ENCODE measurements at regions not wholly inside any gene's neighbourhood (a gene's known extent, or its start where the extent isn't known, plus 50 kb on each side); places are given as distances from the start of the nearest gene placed in this dataset.

- no peak for TF ChIP-seq CTCF (IDR thresholded peaks at IDR 0.05; ENCODE audit: control insufficient read depth, extremely low read depth, insufficient read depth)
- no peak overlapping the region for H3K4me3 ChIP-seq (ENCODE audit: low read depth, low read length)
- DNase-seq (ENCODE audit: low read depth) = no peak
These were observed 255.3 kb downstream of the SH3BP4 start for GRCh38 chr2:235206980-235207579.

- no peak for DNase-seq (ENCODE audit: low read depth)
- no peak overlapping the region for H3K4me3 ChIP-seq (ENCODE audit: low read depth, low read length)
- TF ChIP-seq CTCF (IDR thresholded peaks at IDR 0.05; ENCODE audit: control insufficient read depth, extremely low read depth, insufficient read depth) = no peak
These were observed 259.2 kb downstream of the SH3BP4 start for GRCh38 chr2:235211056-235211455.

- no peak for TF ChIP-seq CTCF (IDR thresholded peaks at IDR 0.05; ENCODE audit: control insufficient read depth, extremely low read depth, insufficient read depth)
- no peak overlapping the region for H3K4me3 ChIP-seq (ENCODE audit: low read depth, low read length)
- no peak for DNase-seq (ENCODE audit: low read depth)
These were observed 260.8 kb downstream of the SH3BP4 start for GRCh38 chr2:235212501-235213158.

GRCh38 chr2:235215248-235215647, 263.4 kb downstream of the SH3BP4 start:
- DNase-seq (ENCODE audit: low read depth) = no peak
- no peak overlapping the region for H3K4me3 ChIP-seq (ENCODE audit: low read depth, low read length)
- TF ChIP-seq CTCF (IDR thresholded peaks at IDR 0.05; ENCODE audit: control insufficient read depth, extremely low read depth, insufficient read depth) = no peak

- no peak for DNase-seq (ENCODE audit: low read depth)
- no peak overlapping the region for H3K4me3 ChIP-seq (ENCODE audit: low read depth, low read length)
- TF ChIP-seq CTCF (IDR thresholded peaks at IDR 0.05; ENCODE audit: control insufficient read depth, extremely low read depth, insufficient read depth) = no peak
These were observed 265.1 kb downstream of the SH3BP4 start for GRCh38 chr2:235216901-235217300.

- DNase-seq (ENCODE audit: low read depth) = no peak
- H3K4me3 ChIP-seq (ENCODE audit: low read depth, low read length) = no peak overlapping the region
- TF ChIP-seq CTCF (IDR thresholded peaks at IDR 0.05; ENCODE audit: control insufficient read depth, extremely low read depth, insufficient read depth) = no peak
These were observed 266.0 kb downstream of the SH3BP4 start for GRCh38 chr2:235217846-235218245.

GRCh38 chr2:235218486-235218907, 266.7 kb downstream of the SH3BP4 start:
- DNase-seq (ENCODE audit: low read depth) = no peak
- H3K4me3 ChIP-seq (ENCODE audit: low read depth, low read length) = no peak overlapping the region
- TF ChIP-seq CTCF (IDR thresholded peaks at IDR 0.05; ENCODE audit: control insufficient read depth, extremely low read depth, insufficient read depth) = no peak

Data from LNCaP clone FGC (cell line).